GM12873 (cell line): ENCODE measurements at regions not wholly inside any gene's neighbourhood (a gene's known extent, or its start where the extent isn't known, plus 50 kb on each side); places are given as distances from the start of the nearest gene placed in this dataset.

Source experiments
- CTCF ChIP-seq: IDR thresholded peaks from 2 replicates; pipeline ENCODE4 v1.5.1; 2012; ENCODE audit warnings: low read depth, mild to moderate bottlenecking, moderate library complexity, low read length, control low read depth; ENCODE audit not compliant: insufficient read depth; ENCODE audit errors: missing control alignments

DNA sequence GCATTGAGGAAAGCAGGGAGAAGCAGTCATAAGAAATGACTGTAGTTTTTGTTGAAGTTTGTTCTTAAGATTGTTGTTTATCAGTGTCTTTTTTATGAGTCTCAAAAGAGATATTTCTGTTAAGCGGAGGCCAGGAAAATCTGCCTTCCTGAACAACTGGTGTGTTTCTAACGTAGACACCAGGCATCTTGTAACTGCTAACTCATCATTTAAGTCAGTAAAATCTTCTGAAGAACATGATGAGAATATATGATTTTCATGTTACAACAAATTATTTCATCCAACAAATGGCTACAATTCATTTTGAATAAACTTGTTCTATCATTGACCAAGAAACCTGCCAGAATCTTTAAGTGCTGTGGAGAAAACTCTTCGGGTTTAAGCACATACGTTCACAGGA, 84.0 kb downstream of the RPS12 start:
- TF ChIP-seq CTCF, result no peak

DNA sequence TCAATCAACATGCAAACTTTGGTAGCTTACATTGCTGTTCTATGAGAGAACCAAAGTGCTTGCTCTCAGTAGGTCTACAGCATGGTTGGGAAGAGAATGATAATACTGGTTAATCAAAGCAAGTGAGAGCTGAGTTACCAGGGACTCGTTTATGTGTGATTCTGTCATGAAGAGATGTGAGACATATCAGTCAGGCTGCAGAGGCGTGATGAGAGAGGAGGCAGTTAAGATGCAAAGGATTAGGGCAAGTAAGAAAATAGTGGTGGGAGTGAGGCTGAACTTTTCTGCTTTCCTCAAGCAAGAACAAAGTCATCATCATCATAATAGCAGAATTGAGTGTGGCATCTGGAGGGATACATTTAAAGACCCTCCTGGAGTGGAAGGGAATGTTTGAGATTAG, 86.5 kb downstream of the RPS12 start:
- TF ChIP-seq CTCF, result no peak

- no peak for TF ChIP-seq CTCF
These were observed 88.5 kb downstream of the RPS12 start for GRCh38 chr6:132902901-132903300.

- no peak for TF ChIP-seq CTCF
These were observed 92.9 kb downstream of the RPS12 start for GRCh38 chr6:132907231-132907630.

DNA sequence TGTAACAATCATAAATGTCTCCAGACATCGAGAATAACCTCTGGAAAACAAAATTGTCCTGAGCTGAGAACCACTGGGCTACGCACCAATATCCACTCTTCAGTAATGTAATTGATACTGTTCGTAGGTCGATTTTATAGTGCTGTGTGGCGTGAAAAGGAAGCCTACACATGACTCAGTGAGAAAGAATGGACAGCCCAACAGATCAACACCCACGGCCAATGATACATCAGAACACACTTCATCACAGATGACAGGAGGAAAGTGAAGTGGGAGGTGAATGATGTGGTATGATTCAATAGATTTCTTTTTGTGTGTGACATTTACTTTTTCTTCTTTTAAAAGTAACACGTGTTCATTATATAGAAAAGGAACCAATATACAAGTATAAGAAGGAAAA, 93.5 kb downstream of the RPS12 start:
- no peak for TF ChIP-seq CTCF

DNA sequence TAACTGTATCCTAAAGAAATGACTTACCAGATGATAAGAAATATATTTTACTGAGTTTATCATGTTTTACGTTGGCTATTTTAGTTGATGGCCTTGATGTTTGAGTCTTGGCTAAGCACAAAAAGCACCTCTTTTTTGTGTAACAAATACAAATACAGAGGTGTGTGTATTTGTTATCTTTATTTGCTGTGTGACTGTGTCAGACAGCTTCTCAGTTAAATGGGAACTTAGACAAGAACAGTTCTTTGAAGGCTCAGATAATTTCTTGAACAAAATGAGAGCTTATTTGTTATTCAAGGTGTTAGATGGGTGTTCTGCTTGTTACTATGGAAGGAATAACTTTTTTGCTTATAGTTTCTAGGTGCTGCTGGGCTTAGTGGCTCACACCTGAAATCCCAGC, 95.4 kb downstream of the RPS12 start:
- TF ChIP-seq CTCF, result no peak

- TF ChIP-seq CTCF, result no peak
These were observed 96.4 kb downstream of the RPS12 start for GRCh38 chr6:132910759-132911158.
